Activated naive CD8-positive, alpha-beta T cell treated with anti-CD3 and anti-CD28 coated beads, Interleukin-2, amount 50 U/mL, for 16 hours (primary cell): ENCODE measurements at regions not wholly inside any gene's neighbourhood (a gene's known extent, or its start where the extent isn't known, plus 50 kb on each side); places are given as distances from the start of the nearest gene placed in this dataset.
"Not testable (repeated sequence)": the region's sequence is repeated elsewhere in the genome, so short reads cannot be mapped to it uniquely, and the experiment has no call there.

Source experiments
- DNase-seq: peaks from one replicate; pipeline ENCODE4 v3.0.0-alpha.2; 2020; ENCODE audit warnings: low read depth, low spot score

DNA sequence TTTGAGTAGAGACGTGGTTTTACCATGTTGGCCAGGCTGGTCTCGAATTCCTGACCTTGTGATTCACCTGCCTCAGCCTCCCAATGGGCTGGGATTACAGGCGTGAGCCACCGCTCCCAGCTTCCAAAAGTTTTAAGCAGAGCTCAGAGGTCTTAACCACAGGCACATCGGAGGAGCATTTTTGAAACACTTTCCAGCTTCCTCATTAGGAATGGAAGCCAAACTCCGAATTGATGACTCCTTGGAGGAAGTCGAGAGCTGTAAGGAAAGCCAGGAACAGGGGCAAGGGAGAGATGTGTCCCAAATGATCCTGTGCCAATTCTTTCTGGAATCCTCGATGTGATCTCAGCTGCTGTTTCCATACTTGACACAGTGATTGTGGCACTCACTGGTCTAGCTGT lies 56.2 kb upstream of the CCZ1B start:
- not testable (repeated sequence) for DNase-seq

DNA sequence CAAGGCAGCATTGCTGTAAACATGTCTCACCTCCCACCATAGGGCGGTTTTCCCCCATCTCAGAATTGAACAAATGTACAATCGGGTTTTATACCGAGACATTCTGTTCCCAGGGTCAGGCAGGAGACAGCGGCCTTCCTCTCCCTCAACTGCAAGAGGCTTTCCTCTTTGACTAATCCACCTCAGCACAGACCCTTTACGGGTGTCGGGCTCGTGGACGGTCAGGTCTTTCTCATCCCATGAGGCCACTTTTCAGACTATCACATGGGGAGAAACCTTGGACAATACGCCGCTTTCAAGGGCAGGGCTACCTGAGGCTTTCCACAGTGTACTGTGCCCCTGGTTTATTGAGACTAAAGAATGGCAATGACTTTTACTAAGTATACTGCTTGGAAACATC lies 57.7 kb upstream of the CCZ1B start:
- not testable (repeated sequence) for DNase-seq

DNA sequence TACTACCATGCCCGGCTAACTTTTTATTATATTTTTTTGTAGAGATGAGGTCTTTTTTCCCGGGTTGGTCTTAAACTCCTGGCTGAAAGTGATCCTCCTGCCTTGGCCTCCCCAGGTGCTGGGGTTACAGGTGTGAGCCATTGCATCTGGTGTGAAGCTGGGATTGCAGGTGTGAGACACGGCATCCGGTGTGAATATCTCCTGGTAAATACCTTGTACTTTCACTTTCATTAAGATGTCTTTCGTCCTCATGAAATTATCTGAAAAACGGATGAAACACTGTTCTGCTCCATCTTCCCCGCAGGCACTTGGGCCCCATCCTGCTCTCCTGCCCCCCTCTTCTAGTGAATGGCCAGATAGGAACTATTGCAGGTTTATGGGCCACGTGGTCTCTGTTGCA lies 60.1 kb upstream of the CCZ1B start:
- DNase-seq: no peak

DNA sequence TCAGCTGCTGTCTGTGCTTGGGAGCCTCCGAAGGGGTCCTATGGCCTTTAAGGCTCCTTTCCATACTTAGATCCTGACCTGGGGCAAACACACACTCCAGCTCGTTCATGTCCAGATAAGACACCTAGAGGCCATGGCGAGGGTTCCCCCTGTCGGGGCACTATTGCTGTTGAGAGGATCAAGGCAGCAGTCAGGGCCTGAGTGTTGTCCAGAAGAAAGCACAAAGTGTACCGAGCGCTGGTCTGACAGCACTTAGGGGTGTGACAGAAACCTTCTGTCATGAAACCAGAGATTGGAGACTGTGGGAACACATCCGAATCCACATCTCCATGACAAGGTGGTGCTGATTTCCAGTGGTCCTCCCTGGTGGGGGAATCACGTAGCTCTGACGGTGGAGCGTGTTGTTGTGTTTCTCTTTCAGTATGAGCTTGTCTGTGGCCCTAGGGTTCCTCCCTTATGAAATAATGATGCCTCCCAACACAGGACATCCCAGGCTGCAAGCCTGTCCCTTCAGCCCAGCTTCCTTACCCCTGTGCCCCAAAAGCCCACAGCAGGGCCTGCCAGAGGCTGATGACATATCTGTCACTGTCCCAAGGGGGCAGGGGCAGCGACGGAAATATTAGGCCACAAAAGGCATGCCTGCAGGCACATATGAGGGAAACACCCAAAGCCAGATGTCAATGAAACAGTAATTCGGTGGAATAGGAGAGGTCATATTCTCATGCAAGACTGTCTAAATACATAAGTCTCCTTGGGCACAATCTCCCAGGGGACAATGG lies 62.4 kb upstream of the CCZ1B start:
- not testable (repeated sequence) for DNase-seq

DNA sequence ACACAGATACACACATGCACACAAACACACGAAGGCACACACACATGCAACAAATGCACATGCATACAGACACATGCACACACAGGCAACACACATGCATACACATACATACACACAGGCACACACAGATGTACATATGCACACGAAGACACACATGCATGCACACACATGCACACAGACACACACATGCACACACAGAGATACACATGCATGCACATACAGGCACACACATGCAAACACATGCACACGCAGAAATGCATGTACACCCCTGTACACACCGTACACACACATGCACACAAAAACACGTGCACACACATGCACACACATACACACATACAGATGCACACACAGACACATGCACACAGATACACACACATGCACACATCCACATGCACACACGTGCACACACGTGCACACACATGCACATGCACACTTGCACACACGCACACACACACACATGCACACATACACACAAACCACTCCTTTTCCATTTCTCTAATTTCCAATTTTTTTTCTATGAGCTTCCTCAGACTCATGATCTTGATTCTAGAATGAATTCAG lies 63.3 kb upstream of the CCZ1B start:
- no peak for DNase-seq

DNA sequence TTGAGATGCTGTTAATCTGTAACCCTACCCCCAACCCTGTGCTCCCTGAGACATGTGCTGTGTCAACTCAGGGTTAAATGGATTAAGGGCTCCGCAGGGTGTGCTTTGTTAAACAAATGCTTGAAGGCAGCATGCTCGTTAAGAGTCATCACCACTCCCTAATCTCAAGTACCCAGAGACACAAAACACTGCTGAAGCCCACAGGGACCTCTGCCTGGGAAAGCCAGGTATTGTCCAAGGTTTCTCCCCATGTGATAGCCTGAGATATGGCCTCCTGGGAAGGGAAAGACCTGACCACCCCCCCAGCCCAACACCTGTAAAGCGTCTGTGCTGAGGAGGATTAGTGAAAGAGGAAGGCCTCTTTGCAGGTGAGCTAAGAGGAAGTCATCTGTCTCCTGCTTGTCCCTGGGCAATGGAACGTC lies 76.0 kb upstream of the CCZ1B start:
- not testable (repeated sequence) for DNase-seq

DNA sequence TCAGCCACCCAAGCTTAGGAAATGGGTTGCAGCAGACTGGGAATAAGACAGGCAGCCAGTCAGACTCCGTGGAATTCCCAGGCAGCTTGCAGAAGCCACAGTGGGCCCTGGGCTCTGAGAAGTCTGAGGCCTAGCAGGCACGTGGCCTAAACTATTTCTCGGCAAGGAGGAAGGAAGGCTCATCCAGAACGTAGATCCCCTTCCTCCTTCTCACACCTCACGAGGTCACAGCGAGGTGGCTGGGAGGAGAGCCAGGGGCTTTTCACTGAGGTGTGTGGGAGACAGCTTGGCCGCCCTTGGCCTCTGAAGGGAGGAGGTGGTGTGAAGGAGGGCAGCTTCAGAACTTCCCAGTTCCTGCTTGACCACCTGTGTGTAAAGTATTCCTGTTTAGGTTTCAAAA lies 77.2 kb upstream of the CCZ1B start:
- not testable (repeated sequence) for DNase-seq

DNA sequence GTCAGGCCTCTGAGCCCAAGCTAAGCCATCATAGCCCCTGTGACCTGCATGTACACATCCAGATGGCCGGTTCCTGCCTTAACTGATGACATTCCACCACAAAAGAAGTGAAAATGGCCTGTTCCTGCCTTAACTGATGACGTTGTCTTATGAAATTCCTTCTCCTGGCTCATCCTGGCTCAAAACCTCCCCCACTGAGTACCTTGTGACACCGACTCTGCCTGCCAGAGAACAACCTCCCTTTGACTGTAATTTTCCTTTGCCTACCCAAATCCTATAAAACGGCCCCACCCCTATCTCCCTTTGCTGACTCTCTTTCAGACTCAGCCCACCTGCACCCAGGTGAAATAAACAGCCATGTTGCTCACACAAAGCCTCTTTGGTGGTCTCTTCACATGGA lies 77.7 kb upstream of the CCZ1B start:
- not testable (repeated sequence) for DNase-seq

DNA sequence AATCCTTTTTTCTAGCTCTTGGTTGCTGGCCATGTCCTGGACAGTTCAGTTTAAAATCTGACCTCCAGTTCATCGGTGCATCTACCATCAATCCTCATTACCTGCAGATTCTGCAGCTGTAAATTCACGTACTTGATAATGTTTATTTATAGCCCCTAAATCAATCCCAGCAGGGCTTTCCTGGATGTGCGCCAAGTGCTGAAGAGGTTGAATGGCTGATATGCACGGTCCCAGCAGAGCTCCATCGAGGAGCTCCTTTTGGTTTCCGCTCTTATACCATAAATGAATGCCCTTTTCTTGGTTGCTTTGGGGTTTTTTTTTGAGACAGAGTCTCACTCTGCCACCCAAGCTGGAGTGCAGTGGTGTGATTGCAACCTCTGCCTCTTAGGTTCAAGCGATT lies 91.2 kb upstream of the CCZ1B start:
- DNase-seq: no peak

DNA sequence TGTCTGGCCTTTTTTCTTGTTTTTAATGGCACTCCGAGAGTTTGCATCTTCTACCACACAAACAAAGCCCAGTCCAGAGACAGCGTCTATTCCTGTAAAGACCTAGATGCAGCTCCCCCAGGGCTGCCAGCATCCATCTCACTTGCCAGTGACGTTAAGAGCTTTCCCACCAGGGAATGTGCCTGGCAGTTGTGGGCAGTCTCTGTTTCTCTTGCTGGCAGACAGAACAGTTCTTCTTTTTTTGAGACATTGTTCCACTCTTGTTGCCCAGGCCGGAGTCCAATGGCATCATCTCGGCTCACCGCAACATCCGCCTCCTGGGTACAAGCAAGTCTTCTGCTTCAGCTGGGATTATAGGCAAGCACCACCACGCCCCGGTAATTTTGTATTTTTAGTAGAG lies 93.1 kb upstream of the CCZ1B start:
- not testable (repeated sequence) for DNase-seq

DNA sequence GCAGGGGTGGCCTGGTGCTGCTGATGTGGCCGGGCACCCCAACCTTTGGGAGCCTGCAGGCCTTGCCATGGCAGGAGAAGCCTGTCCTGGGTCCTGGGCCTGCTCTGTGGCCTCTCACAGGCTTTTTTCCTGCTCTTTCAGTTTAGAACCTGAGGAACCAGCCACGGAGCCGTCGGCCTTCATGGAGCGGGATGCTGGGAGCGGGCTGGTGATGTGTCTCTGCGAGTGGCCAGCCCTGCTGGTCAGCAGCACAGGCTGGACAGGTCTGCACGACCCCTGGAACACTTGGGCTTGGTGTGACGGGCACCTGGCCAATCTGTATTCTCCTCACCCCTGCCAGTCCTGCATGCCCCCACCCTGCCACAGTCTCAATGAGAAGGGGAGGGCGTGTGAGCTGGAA lies 98.4 kb upstream of the CCZ1B start:
- not testable (repeated sequence) for DNase-seq

DNA sequence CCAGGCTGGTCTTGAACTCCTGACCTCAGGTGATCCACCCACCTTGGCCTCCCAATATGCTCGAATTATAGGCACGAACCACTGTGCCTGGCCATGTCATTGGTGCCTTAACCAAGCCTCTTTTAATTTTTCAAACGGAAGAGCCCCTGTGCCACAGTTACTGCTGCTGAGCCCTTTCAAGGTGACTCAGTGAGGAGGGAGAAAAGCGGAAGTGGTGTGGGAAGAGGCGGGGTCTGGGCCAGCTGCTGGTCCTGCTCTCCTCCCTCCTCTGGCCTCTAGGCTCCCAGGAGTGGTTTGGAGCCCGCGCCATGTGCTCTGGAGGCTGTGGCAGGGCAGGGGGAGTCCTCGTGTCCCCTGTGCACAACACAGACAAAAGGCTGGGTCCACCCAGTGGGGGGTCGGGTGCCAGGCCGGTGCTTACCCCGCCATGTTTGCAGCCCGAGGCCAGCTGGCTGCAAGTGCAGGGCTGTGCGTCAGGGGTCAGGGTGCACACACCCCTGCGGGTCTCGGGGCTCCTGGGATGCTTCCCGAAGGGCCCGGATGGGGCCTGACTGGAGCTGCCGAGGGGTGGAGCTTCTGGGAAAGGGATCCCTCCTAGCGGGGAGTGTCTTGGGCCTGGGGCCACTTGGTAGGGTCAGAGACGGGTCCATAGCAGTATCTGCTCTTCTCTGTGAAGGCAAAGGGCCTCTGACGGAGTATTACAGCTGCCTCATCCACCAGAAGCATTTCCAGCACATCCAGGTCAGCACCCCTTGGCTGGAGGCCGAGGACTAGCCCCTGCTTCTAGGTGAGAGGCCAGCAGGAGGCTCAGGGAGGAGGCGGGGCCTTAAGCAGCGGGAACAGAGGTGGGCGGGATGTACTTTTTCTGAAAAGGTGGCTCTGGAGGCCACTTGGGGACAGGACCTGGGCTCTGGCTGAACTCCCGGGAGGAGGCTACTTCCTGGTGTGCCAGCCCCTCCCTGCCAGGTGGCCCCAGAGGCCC lies 100.4 kb upstream of the CCZ1B start:
- not testable (repeated sequence) for DNase-seq

DNA sequence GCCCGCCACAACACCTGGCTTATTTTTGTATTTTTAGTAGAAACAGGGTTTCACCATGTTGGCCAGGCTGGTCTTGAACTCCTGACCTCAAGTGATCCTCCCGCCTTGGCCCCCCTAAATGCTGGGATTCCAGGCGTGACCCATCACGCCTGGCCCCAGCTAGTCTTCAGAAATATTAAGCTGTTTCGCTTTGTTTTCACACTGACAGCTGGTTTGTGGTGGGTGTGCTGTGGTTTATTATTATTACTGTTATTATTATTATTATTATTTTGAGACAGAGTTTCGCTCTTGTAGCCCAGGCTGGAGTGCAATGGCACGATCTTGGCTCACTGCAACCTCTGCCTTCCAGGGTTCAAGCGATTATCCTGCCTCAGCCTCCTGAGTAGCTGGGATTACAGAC lies 101.6 kb upstream of the CCZ1B start:
- DNase-seq: not testable (repeated sequence)

DNA sequence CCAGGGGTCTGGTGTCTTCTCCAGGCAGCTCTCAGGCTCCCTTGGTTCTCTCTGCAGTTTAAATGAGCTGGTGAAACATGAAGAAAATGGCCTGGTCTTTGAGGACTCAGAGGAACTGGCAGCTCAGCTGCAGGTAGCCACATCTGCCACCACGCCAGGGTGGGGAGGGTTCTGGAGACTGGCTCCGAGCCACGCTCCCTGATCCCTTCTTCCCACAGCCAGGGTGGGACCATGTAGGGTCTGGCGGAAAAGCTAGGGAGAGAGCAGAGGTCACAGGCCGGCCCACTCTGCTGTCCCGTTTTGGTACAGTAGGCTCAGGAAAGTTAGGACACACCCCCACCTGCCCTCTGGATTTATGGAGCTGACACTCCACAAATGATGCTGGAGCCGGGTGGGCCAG lies 103.5 kb upstream of the CCZ1B start:
- not testable (repeated sequence) for DNase-seq

DNA sequence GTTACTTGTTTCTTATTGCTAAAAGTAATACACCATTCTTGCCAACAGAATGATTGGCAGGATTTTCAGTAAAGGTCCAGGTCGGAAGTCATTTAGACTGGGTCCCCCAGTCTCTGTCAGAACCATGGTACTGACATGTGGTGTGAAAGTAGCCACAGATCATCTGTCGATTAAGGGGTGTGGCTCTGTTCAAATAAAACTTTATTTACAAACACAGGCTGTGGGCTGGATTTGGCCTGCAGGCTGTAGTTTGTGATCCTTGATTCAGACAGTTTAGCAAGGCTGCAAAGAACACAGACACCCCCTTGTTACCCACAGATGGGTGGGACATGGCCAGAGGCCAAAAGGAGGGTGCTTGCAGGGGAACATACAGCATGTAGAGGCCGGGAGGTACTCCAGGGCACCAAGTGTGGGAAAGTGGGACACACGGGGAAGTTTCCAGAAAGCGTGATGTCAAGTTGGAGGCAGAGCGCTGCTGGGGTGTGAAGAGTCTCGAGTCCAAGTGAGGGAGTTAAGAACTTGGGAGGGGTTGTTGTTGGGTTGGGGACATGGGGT lies 104.1 kb upstream of the CCZ1B start:
- not testable (repeated sequence) for DNase-seq

DNA sequence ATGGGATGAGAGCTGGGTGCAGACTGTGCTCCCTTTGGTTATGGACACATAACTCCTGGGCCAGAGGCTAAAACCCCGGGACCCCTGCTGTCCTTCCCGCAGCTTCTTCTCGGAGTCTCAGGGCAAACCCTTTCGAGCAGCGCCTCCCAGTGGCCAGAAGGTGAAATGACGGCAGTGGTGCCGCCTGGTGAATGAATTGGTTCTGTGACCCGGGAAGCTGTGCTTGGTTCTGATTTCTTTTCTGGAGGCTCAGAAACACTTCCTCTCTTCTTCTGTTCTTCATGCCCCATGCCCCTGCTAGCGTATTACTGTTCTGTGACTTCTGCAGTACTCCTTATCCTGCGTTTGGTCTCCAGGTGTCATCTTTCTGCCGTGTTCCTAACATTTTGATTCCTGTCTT lies 104.7 kb upstream of the CCZ1B start:
- not testable (repeated sequence) for DNase-seq

DNA sequence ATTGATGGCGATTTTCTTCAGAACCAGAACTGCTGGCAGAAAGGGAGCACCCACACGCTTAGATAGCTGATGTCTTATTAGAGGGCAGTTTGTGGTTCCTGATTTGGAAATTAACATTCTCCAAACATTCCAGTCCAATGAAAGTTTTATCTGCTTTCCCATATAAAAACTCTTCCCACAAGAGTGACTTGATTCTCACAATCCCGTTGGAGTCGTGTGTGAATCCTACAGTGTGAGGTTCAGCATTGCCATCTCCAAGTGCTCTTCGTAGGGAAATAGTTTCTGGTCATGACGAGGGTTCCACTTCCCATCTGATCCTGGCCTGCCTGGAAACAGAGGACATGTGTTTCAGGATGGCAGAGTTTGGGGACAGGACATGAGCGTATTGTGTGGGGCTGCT lies 105.4 kb upstream of the CCZ1B start:
- not testable (repeated sequence) for DNase-seq

DNA sequence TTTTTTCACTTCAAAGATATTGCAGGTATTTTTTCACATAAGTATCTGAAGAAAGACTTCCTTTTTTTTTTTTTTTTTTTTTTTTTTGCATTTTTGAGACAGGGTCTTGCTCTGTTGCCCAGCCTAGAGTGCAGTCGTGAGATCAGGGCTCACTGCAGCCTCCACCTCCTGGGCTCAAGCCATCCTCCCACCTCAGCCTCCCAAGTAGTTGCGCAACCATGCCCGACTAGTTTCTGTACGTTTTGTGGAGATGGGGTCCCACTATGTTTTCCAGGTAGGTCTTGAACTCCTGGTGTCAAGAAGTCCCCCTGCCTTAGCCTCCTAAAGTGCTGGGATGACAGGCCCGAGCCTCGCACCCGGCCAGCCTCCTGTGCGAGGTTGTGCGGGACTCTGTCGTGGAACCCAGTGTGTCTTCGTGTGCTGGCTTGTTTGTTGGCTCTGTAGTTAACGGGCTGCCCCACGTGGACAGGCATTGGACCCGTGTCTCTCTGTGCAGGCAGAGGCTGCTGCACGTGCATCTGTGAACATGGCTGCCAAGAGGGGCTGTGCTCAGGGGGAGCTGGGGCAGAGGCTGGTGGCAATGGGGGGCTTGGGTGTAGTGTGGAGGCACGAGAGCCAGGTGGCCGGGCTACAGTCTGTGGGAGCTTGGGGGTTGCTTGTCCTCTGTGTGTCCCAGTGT lies 108.0 kb upstream of the CCZ1B start:
- DNase-seq: not testable (repeated sequence)

DNA sequence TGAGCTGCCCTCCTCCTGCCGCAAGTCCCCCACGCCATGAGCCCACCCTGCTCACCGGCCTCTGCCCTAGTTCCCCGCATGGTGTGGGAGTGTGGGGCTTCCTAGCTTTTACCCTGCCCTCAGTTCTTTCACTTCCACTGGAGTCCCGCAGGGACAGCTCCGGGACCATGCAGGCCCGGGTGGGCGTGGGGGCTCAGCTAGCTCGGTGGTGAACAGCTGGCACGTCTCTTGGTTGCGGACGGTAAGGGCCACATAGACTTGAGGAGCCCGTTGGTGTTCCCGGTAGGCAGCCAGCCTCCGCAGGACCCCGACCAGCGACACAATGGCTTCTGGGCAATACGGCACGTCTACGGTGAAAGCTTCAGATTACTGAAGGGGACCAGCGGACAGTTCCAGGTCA lies 108.9 kb upstream of the CCZ1B start:
- DNase-seq: no peak

DNA sequence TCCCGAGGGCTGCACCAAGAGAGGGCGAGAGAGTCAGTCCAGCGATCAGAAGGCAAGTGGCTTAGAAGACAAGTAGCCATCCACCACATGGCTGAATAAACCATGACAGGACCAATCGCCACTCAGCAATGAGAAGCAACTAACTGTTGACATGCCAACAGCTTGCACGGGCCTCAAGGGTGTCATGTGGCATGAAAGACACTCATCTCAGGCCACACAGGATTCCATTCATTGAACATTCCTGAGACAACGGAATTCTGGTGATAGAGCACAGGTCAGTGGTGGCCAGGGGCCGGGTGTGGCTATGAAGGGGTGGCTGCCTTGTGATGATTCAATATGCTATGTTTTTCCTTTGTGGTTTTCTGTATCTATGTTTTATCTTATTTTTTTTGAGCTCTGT lies 110.6 kb upstream of the CCZ1B start:
- DNase-seq: not testable (repeated sequence)

DNA sequence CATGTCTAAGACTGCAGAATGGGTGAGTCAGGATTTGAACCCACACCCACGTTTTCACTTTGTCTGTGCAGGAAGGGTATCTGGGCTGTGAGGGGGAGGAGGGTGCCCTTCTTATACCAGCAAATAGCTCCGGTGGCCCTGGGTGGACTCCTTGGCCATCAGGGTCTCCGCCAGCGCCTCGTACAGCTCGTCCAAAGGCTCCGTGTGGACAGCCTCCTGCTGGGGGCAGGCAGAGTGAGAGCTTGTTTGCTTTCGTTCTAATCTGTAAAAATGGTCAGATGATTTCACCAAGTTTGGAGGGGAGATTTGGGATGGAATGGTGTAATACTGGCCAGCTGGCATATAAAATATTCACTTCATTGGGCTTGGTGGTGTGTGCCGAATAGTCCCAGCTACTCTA lies 111.7 kb upstream of the CCZ1B start:
- DNase-seq: not testable (repeated sequence)
